BJ (cell line): ENCODE measurements at regions not wholly inside any gene's neighbourhood (a gene's known extent, or its start where the extent isn't known, plus 50 kb on each side); places are given as distances from the start of the nearest gene placed in this dataset.

ENCODE experiments used
- CTCF ChIA-PET: fragments of 350-600 bp; formaldehyde crosslinking; extraction: SDS; loops from one replicate; lab custom pipeline; 2021; ENCODE audit warnings: antibody characterized with exemption, inconsistent platforms; lab: Yijun Ruan, JAX
- POLR2A ChIA-PET: fragments of 300-600 bp; sonication (Branson Sonifier 250); formaldehyde crosslinking; extraction: SDS; loops from one replicate; lab custom pipeline; 2021; ENCODE audit warnings: antibody characterized with exemption; lab: Charles Lee
- DNase-seq: peaks from one replicate; pipeline ENCODE4 v3.0.0-alpha.2; 2011; ENCODE audit warnings: low read depth
- H3K27me3 ChIP-seq: 2 replicates; pipeline ENCODE4 v1.6.0; 2011; ENCODE audit warnings: low read length; ENCODE audit not compliant: control insufficient read depth, insufficient read depth
- H3K36me3 ChIP-seq: 2 replicates; pipeline ENCODE4 v1.5.1; 2011; ENCODE audit warnings: low read length; ENCODE audit not compliant: control insufficient read depth, insufficient read depth
- H3K4me3 ChIP-seq: 2 replicates; pipeline ENCODE4 v1.5.1; 2011; ENCODE audit warnings: low read depth, mild to moderate bottlenecking, control low read depth, low read length
- TF ChIP-seq, protein P1 (sequence below): IDR thresholded peaks from 2 replicates; pipeline ENCODE4 v1.5.1; 2011; ENCODE audit warnings: low read depth, mild to moderate bottlenecking, control low read depth, inconsistent platforms, low read length, moderate library complexity; ENCODE audit not compliant: insufficient read depth

- no peaks in the 10 kb centered on the region for H3K27me3 ChIP-seq
- POLR2A ChIA-PET = interaction anchor here (0.6 kb wide), 1 partner anchor 207 kb away, joined by 3 read pairs; no protein-coding TSS in a partner anchor
- no peak overlapping the region for H3K4me3 ChIP-seq
- DNase-seq = no peak
- no peaks in the 10 kb centered on the region for H3K36me3 ChIP-seq
- CTCF ChIA-PET = interaction anchor here (1.3 kb wide), 1 partner anchor 9 kb away, joined by 4 read pairs; no protein-coding TSS in a partner anchor
- TF ChIP-seq, protein P1, sequence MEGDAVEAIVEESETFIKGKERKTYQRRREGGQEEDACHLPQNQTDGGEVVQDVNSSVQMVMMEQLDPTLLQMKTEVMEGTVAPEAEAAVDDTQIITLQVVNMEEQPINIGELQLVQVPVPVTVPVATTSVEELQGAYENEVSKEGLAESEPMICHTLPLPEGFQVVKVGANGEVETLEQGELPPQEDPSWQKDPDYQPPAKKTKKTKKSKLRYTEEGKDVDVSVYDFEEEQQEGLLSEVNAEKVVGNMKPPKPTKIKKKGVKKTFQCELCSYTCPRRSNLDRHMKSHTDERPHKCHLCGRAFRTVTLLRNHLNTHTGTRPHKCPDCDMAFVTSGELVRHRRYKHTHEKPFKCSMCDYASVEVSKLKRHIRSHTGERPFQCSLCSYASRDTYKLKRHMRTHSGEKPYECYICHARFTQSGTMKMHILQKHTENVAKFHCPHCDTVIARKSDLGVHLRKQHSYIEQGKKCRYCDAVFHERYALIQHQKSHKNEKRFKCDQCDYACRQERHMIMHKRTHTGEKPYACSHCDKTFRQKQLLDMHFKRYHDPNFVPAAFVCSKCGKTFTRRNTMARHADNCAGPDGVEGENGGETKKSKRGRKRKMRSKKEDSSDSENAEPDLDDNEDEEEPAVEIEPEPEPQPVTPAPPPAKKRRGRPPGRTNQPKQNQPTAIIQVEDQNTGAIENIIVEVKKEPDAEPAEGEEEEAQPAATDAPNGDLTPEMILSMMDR = no peak
Observed at GRCh38 chr4:19329077-19329476, 922.6 kb upstream of the SLIT2 start.

- POLR2A ChIA-PET = no interaction called here
- H3K36me3 ChIP-seq = no peaks in the 10 kb centered on the region
- DNase-seq = peak; percentile 19
- H3K4me3 ChIP-seq = no peak overlapping the region
- CTCF ChIA-PET = no interaction called here
- TF ChIP-seq, protein P1 = no peak
- H3K27me3 ChIP-seq = no peaks in the 10 kb centered on the region
Observed at GRCh38 chr4:19327364-19327763, 924.3 kb upstream of the SLIT2 start.

GRCh38 chr4:19324184-19324583, 927.5 kb upstream of the SLIT2 start:
- Histone ChIP-seq H3K27me3 (no peaks in the 10 kb centered on the region), H3K36me3 (no peaks in the 10 kb centered on the region), H3K4me3 (no peak overlapping the region)
- ChIA-PET POLR2A (no interaction called here), CTCF (no interaction called here)
- no peak for DNase-seq
- TF ChIP-seq, protein P1 = no peak

DNA sequence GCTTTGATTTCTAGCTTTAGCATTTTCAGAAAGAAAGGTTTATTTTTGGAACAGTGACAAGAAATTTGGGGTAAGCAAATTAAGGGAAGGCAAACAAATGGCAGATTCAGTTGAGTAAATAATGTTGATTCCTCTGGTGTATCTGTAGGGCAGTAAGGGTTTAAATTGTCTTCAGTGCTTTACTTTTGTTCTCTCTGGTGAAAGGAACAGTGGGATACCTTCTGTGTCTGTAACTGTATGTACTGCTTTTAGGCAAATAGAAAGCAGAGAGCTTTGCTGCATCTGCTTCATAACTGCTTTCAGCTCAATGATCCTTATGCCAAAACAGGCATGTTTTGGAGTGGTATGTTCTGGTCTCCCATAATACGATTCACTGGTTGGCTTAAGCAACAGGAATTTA, 932.1 kb upstream of the SLIT2 start:
- H3K4me3 ChIP-seq = no peak overlapping the region
- CTCF ChIA-PET = no interaction called here
- no peaks in the 10 kb centered on the region for H3K36me3 ChIP-seq

DNA sequence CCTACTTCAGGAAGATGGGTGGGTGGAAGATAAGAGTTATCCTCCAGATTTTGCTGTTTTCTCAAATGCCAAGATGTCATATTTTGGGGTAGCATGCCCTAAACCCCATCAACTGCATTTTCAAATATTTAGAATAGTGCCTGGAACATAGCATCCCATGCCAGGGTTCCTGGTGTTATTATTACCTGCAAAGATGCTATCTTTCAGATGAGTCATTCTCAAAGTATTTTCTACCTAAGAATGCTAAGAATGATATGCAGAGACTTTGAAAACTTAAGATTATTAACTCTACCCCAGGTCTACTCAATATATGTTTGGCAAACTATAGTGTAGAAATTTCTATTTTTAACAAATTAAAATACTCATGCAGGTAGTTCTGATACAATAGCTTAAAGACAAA, 934.3 kb upstream of the SLIT2 start:
- TF ChIP-seq, protein P1 = no peak
- Histone ChIP-seq H3K36me3 (no peaks in the 10 kb centered on the region), H3K4me3 (no peak overlapping the region), H3K27me3 (no peaks in the 10 kb centered on the region)
- no peak for DNase-seq
- CTCF ChIA-PET = interaction anchor here (1.5 kb wide), 1 partner anchor 929 kb away, joined by 3 read pairs; no protein-coding TSS in a partner anchor
- POLR2A ChIA-PET = no interaction called here

More for the DNA sequence above, 932.1 kb upstream of the SLIT2 start:
- TF ChIP-seq, protein P1 = no peak
- POLR2A ChIA-PET = no interaction called here
- no peak for DNase-seq
- no peaks in the 10 kb centered on the region for H3K27me3 ChIP-seq
